K562 (cell line): ENCODE measurements at regions not wholly inside any gene's neighbourhood (a gene's known extent, or its start where the extent isn't known, plus 50 kb on each side); places are given as distances from the start of the nearest gene placed in this dataset.

Experiments
- ATAC-seq: fragments of 200-7000 bp; cut with Tn5 transposase; 3 replicates; pipeline ENCODE4 v1.9.1; 2020; ENCODE audit warnings: moderate library complexity
- BruUV-seq: library from RNA; stranded (reverse); fragments of 400-500 nt; replicated peaks from 2 replicates; lab custom pipeline; 2021; lab: Mats Ljungman, UMichigan
- CTCF ChIA-PET: fragments of 300-600 bp; formaldehyde crosslinking; extraction: SDS; loops from one replicate; lab custom pipeline; 2021; ENCODE audit warnings: low intra/inter-chr PET ratio; lab: Yijun Ruan, JAX
- POLR2A ChIA-PET: fragments of 300-600, 350-650 bp; sonication (Branson Sonifier 250); formaldehyde crosslinking; extraction: SDS; loops from one replicate; lab custom pipeline; 2021; ENCODE audit warnings: antibody characterized with exemption, inconsistent platforms; lab: Yijun Ruan, JAX
- DNase-seq, 4 experiments: peaks; one replicate each; pipeline versions ENCODE4 v3.0.0 to v3.0.0-alpha.2; 2011 to 2018; ENCODE audit warnings: low spot score in 3 of 4, mixed read lengths in 3 of 4; ENCODE audit errors: extremely low read depth in 1 of 4
- FAIRE-seq: peaks from 2 replicates; lab custom pipeline; 2011; peaks lifted over from hg19 to GRCh38; lab: Jason Lieb, UNC
- H2AFZ ChIP-seq: 2 replicates; pipeline ENCODE4 v1.6.0; 2011; ENCODE audit warnings: low read depth, low read length, control low read depth, inconsistent platforms
- H3K27ac ChIP-seq: fragments of 200-600 bp; 3 replicates; pipeline ENCODE4 v1.8.0; 2011; ENCODE audit warnings: low read depth, mild to moderate bottlenecking, control low read depth, inconsistent platforms, low read length, moderate library complexity, mixed read lengths; ENCODE audit errors: extremely low read depth
- H3K27me3 ChIP-seq, 2 experiments: fragments of 300-600 bp in 1 of 2; 2 replicates in 1 of 2; 3 replicates in 1 of 2; pipeline versions ENCODE4 v1.6.0 to v1.8.0; 2011; ENCODE audit warnings: inconsistent platforms in 2 of 2, low read length in 2 of 2, mild to moderate bottlenecking in 1 of 2, mixed read lengths in 1 of 2, moderate library complexity in 1 of 2; ENCODE audit not compliant: control insufficient read depth in 2 of 2, insufficient read depth in 2 of 2
- H3K36me3 ChIP-seq: fragments of 300-600 bp; 3 replicates; pipeline ENCODE4 v1.8.0; 2011; ENCODE audit warnings: mild to moderate bottlenecking, low read length, inconsistent platforms; ENCODE audit not compliant: control insufficient read depth, insufficient read depth
- H3K4me1 ChIP-seq, 2 experiments: fragments of 200-600 bp in 1 of 2; replicated peaks in 1 of 2; 2 replicates in 1 of 2; 3 replicates in 1 of 2; pipeline versions ENCODE4 v1.5.1 to v1.8.0; 2011; ENCODE audit warnings: inconsistent platforms in 2 of 2, low read length in 2 of 2, mild to moderate bottlenecking in 1 of 2, mixed read lengths in 1 of 2, moderate library complexity in 1 of 2; ENCODE audit not compliant: control insufficient read depth in 2 of 2, insufficient read depth in 2 of 2
- H3K4me2 ChIP-seq: 2 replicates; pipeline ENCODE4 v1.6.1; 2011; ENCODE audit warnings: low read length, control low read depth, inconsistent platforms, mixed read lengths; ENCODE audit not compliant: insufficient read depth
- H3K4me3 ChIP-seq: fragments of 200-600 bp; sonication (generic), shearing (Covaris generic); 2 replicates; pipeline ENCODE4 v1.5.1; 2016; ENCODE audit warnings: control low read depth, inconsistent platforms
- H3K79me2 ChIP-seq: fragments of 200-600 bp; 3 replicates; pipeline ENCODE4 v1.8.0; 2011; ENCODE audit warnings: low read length, inconsistent platforms; ENCODE audit not compliant: control insufficient read depth, insufficient read depth
- H3K9ac ChIP-seq, 2 experiments: 2 replicates each; pipeline versions ENCODE4 v1.6.0 to v1.6.1; 2011; ENCODE audit warnings: low read depth in 2 of 2, low read length in 2 of 2, control low read depth in 1 of 2, inconsistent platforms in 1 of 2, mild to moderate bottlenecking in 1 of 2, mixed read lengths in 1 of 2; ENCODE audit not compliant: insufficient read depth in 1 of 2
- H3K9me1 ChIP-seq: one replicate; pipeline ENCODE4 v1.6.0; 2011; ENCODE audit warnings: inconsistent platforms, mild to moderate bottlenecking, low read length, moderate library complexity; ENCODE audit not compliant: control insufficient read depth, insufficient read depth
- H3K9me3 ChIP-seq: replicated peaks from 2 replicates; pipeline ENCODE4 v1.5.1; 2011; ENCODE audit warnings: low read depth, low read length, inconsistent platforms; ENCODE audit not compliant: control insufficient read depth, insufficient read depth
- H4K20me1 ChIP-seq: replicated peaks from 2 replicates; pipeline ENCODE4 v1.6.1; 2011; ENCODE audit warnings: low read length, inconsistent platforms, mixed read lengths; ENCODE audit not compliant: control insufficient read depth, insufficient read depth
- POLR3G ChIP-seq: IDR thresholded peaks from 2 replicates; pipeline ENCODE4 v1.6.1; 2011; ENCODE audit not compliant: insufficient read length, insufficient replicate concordance; ENCODE audit errors: extremely low read depth
- RNF2 ChIP-seq: sonication (generic); IDR thresholded peaks from 2 replicates; pipeline ENCODE4 v1.6.1; 2016
- TOE1 ChIP-seq, 2 experiments: fragments of 450-650 bp in 1 of 2; sonication (generic) in 1 of 2; formaldehyde crosslinking in 1 of 2; IDR thresholded peaks; 2 replicates each; pipeline versions ENCODE4 v1.7.1 to v1.8.0; 2016 to 2022; ENCODE audit warnings: borderline replicate concordance in 2 of 2, mild to moderate bottlenecking in 2 of 2, antibody characterized with exemption in 1 of 2, inconsistent platforms in 1 of 2, low read depth in 1 of 2, missing genetic modification reagents in 1 of 2, moderate library complexity in 1 of 2
- YBX1 ChIP-seq: fragments of 450-650 bp; IDR thresholded peaks from 2 replicates; pipeline ENCODE4 v1.7.1; 2016; ENCODE audit warnings: mild to moderate bottlenecking
- ZNF431 ChIP-seq: sonication (generic); formaldehyde crosslinking; IDR thresholded peaks from 2 replicates; pipeline ENCODE4 v1.8.0; 2022; ENCODE audit warnings: mild to moderate bottlenecking, missing genetic modification reagents
- ZNF780A ChIP-seq: fragments of 250-450 bp; sonication (Bioruptor Pico); IDR thresholded peaks from 2 replicates; pipeline ENCODE4 v1.5.0; 2021; ENCODE audit warnings: mild to moderate bottlenecking
- ZSCAN29 ChIP-seq: fragments of 450-650 bp; IDR thresholded peaks from 2 replicates; pipeline ENCODE4 v1.6.1; 2017
- in situ Hi-C: fragments of 300-500 bp; cut with MboI; formaldehyde crosslinking; loops from 4 replicates; pipeline ENCODE4 v1.15.0; 2018; ENCODE audit warnings: inconsistent platforms, mixed read lengths
- intact Hi-C: fragments of 100-400 bp; cut with micrococcal nuclease; formaldehyde crosslinking; loops from 2 replicates; pipeline ENCODE4 v1.14.2; 2022
- TF ChIP-seq, protein P1 (sequence below), 2 experiments: fragments of 200-800 bp in 1 of 2; sonication (Bioruptor generic) in 1 of 2; sonication (generic) in 1 of 2; formaldehyde crosslinking in 1 of 2; IDR thresholded peaks in 1 of 2; conservative IDR thresholded peaks in 1 of 2; 2 replicates each; pipeline versions ENCODE4 v1.5.0 to v1.6.1; 2016 to 2020; ENCODE audit warnings: missing compliant biosample characterization in 1 of 2, missing genetic modification characterization in 1 of 2, missing genetic modification reagents in 1 of 2

DNA sequence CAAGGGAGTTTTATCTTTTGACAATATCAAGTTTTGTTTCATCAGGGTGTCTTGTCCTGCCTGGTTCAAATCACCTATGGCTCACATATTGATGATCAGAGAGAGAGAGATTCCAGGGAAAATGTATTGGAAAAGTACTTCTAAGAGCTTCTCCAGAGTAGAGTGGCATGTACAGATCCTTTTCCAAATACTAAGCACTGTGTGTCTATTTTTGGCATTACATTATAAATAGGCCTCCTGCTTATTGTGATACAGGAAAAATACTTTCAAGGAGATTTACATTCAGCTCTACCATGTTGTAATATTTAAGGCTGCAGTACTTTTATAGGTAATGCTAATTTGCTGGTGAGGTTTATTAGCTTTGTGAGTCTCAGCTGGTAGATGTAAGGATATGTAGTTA lies 100.8 kb downstream of the DCK start:
- in situ Hi-C loops, result no loop called here
- DNase-seq, result no peak
- no peak overlapping the region for H3K4me3 ChIP-seq
- H3K9ac ChIP-seq, result no peak overlapping the region
- TF ChIP-seq ZSCAN29 (no peak), TOE1 (IDR thresholded peaks at IDR 0.05; ENCODE audit: borderline replicate concordance) (no peak), TOE1 (CRISPR knock-in tag; IDR thresholded peaks at IDR 0.05; ENCODE audit: borderline replicate concordance, low read depth) (no peak), POLR3G (no peak), ZNF431 (CRISPR knock-in tag) (no peak), ZNF780A (CRISPR knock-in tag) (no peak), YBX1 (no peak), RNF2 (no peak)
- TF ChIP-seq, protein P1, sequence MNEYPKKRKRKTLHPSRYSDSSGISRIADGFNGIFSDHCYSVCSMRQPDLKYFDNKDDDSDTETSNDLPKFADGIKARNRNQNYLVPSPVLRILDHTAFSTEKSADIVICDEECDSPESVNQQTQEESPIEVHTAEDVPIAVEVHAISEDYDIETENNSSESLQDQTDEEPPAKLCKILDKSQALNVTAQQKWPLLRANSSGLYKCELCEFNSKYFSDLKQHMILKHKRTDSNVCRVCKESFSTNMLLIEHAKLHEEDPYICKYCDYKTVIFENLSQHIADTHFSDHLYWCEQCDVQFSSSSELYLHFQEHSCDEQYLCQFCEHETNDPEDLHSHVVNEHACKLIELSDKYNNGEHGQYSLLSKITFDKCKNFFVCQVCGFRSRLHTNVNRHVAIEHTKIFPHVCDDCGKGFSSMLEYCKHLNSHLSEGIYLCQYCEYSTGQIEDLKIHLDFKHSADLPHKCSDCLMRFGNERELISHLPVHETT (CRISPR knock-in tag; conservative IDR thresholded peaks at IDR 0.05 in 1 of 2, IDR thresholded peaks at IDR 0.05 in 1 of 2), result no peak
- TF ChIP-seq, all 486 proteins: peak for 0
- BruUV-seq, result no TSS peak
- ATAC-seq (no peak), FAIRE-seq (no peak)
- ChIA-PET CTCF (no interaction called here), POLR2A (interaction anchor here (0.6 kb wide), 1 partner anchor 13 kb away, joined by 3 read pairs; no protein-coding TSS in a partner anchor)
- H3K79me2 ChIP-seq, result no peaks in the 10 kb centered on the region
- H3K27me3 ChIP-seq, result no peaks in the 10 kb centered on the region
- H3K4me2 ChIP-seq, result no peak overlapping the region
- no peak overlapping the region for H2AFZ ChIP-seq
- no peaks in the 10 kb centered on the region for H3K36me3 ChIP-seq
- H3K9me3 ChIP-seq, result no peaks in the 10 kb centered on the region
- H4K20me1 ChIP-seq, result no peaks in the 10 kb centered on the region
- H3K27ac ChIP-seq, result no peak overlapping the region
- H3K9me1 ChIP-seq, result no peaks in the 10 kb centered on the region
- H3K4me1 ChIP-seq, result no peaks in the 10 kb centered on the region
- intact Hi-C loops, result no loop called here
